Hypothalamus (tissue), 51 donors: ENCODE measurements at regions not wholly inside any gene's neighbourhood (a gene's known extent, or its start where the extent isn't known, plus 50 kb on each side); places are given as distances from the start of the nearest gene placed in this dataset.
A peak's percentile ranks its signal among the peaks of the same experiment; 100 is the strongest.

Experiments used
- DNase-seq, 51 donors: peaks; one replicate each; lab custom pipeline; 2025; lab: John Stamatoyannopoulos, UW

GRCh38 chr11:30153008-30153407 is 77.8 kb upstream of the FSHB start:
- DNase-seq = no peak

GRCh38 chr11:30155428-30155827 is 75.4 kb upstream of the FSHB start:
- no peak for DNase-seq

- DNase-seq = no peak
These were observed 71.3 kb upstream of the FSHB start for GRCh38 chr11:30159546-30159945.

GRCh38 chr11:30165652-30166051 is 65.2 kb upstream of the FSHB start:
- DNase-seq = no peak

- DNase-seq = no peak
These were observed 59.2 kb upstream of the FSHB start for GRCh38 chr11:30171661-30172060.

GRCh38 chr11:30172158-30172557 is 58.7 kb upstream of the FSHB start:
- no peak for DNase-seq

- peak in 1 of 51 donors; percentile 10 for DNase-seq
These were observed 57.9 kb upstream of the FSHB start for GRCh38 chr11:30172883-30173311.

- no peak for DNase-seq
These were observed 56.4 kb upstream of the FSHB start for GRCh38 chr11:30174265-30175020.
